A673 (cell line): ENCODE measurements at regions not wholly inside any gene's neighbourhood (a gene's known extent, or its start where the extent isn't known, plus 50 kb on each side); places are given as distances from the start of the nearest gene placed in this dataset.

Experiments used
- BruUV-seq: library from RNA; stranded (reverse); fragments of 400-500 nt; replicated peaks from 2 replicates; lab custom pipeline; 2021; lab: Mats Ljungman, UMichigan
- CTCF ChIA-PET: fragments of 300-600 bp; sonication (Branson Sonifier 250); formaldehyde crosslinking; loops from one replicate; lab custom pipeline; 2022; ENCODE audit warnings: antibody characterized with exemption; lab: Charles Lee
- POLR2A ChIA-PET: fragments of 300-600 bp; sonication (Branson Sonifier 250); formaldehyde crosslinking; loops from one replicate; lab custom pipeline; 2022; ENCODE audit warnings: antibody characterized with exemption; ENCODE audit not compliant: low non-redundant PET; lab: Charles Lee
- DNase-seq: peaks from one replicate; pipeline ENCODE4 v3.0.0-alpha.2; 2015; ENCODE audit warnings: low spot score
- H3K27ac ChIP-seq: fragments of 200-600 bp; sonication (generic); 2 replicates; pipeline ENCODE4 v1.5.1; 2016; ENCODE audit warnings: mixed run types, low read depth, mild to moderate bottlenecking, mixed read lengths, antibody characterized with exemption, low read length; ENCODE audit not compliant: poor library complexity, severe bottlenecking
- H3K27me3 ChIP-seq: fragments of 200-600 bp; sonication (generic); replicated peaks from 2 replicates; pipeline ENCODE4 v1.6.1; 2017; ENCODE audit warnings: mixed run types, low read depth, mild to moderate bottlenecking, mixed read lengths, antibody characterized with exemption, low read length; ENCODE audit not compliant: insufficient read depth, poor library complexity
- H3K36me3 ChIP-seq: fragments of 200-600 bp; sonication (generic); 2 replicates; pipeline ENCODE4 v1.6.1; 2016; ENCODE audit warnings: mixed run types, mild to moderate bottlenecking, mixed read lengths, antibody characterized with exemption, low read length; ENCODE audit not compliant: insufficient read depth, poor library complexity, severe bottlenecking
- H3K4me1 ChIP-seq: fragments of 200-600 bp; sonication (generic); 2 replicates; pipeline ENCODE4 v1.6.1; 2017; ENCODE audit warnings: mixed run types, mild to moderate bottlenecking, mixed read lengths, antibody characterized with exemption, low read length; ENCODE audit not compliant: insufficient read depth, poor library complexity, severe bottlenecking
- H3K4me3 ChIP-seq: fragments of 200-600 bp; sonication (generic); 2 replicates; pipeline ENCODE4 v1.5.1; 2016; ENCODE audit warnings: low read depth, mixed run types, mild to moderate bottlenecking, mixed read lengths, low read length; ENCODE audit not compliant: poor library complexity, severe bottlenecking
- H3K9me3 ChIP-seq: fragments of 200-600 bp; sonication (generic); 2 replicates; pipeline ENCODE4 v1.6.1; 2016; ENCODE audit warnings: mixed run types, low read depth, mild to moderate bottlenecking, mixed read lengths, antibody characterized with exemption, low read length; ENCODE audit not compliant: poor library complexity, severe bottlenecking
- CTCF ChIP-seq: fragments of 300-800, 200-600 bp; sonication (generic); conservative IDR thresholded peaks from 2 replicates; pipeline ENCODE4 v1.5.1; 2017; ENCODE audit warnings: low read depth, mild to moderate bottlenecking, antibody characterized with exemption, low read length, moderate library complexity, mixed read lengths
- EZH2 ChIP-seq: fragments of 200-600 bp; sonication (generic); IDR thresholded peaks from 2 replicates; pipeline ENCODE4 v1.6.1; 2017; ENCODE audit warnings: borderline replicate concordance, low read depth, mild to moderate bottlenecking, mixed read lengths, antibody characterized with exemption, low read length; ENCODE audit not compliant: poor library complexity, severe bottlenecking
- intact Hi-C: fragments of 100-400 bp; cut with micrococcal nuclease; formaldehyde crosslinking; loops from one replicate; pipeline ENCODE4 v1.10.0; 2022; ENCODE audit not compliant: unreplicated experiment

DNA sequence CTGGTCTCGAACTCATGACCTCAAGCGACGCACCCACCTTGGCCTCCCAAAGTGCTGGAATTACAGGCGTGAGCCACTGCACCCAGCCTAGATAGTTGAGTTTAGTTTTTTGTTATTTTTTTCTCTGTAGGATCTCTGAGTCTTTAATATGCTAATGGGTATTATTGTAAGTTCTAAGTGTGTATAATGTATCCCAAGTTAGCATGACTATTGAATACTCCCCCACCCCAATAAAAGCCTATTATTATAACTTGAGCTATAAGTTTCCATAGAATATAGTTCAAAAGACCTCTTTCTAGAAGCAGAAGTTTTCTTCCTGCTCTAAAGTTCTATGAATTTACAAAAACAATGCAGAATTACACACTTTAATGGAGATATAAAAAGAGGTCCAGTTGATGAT, 210.4 kb upstream of the MARCKS start:
- CTCF ChIA-PET, result interaction anchor here (0.7 kb wide), 1 partner anchor 1140 kb away, joined by 10 read pairs; no protein-coding TSS in a partner anchor
- TF ChIP-seq EZH2 (no peak), CTCF (no peak)

DNA sequence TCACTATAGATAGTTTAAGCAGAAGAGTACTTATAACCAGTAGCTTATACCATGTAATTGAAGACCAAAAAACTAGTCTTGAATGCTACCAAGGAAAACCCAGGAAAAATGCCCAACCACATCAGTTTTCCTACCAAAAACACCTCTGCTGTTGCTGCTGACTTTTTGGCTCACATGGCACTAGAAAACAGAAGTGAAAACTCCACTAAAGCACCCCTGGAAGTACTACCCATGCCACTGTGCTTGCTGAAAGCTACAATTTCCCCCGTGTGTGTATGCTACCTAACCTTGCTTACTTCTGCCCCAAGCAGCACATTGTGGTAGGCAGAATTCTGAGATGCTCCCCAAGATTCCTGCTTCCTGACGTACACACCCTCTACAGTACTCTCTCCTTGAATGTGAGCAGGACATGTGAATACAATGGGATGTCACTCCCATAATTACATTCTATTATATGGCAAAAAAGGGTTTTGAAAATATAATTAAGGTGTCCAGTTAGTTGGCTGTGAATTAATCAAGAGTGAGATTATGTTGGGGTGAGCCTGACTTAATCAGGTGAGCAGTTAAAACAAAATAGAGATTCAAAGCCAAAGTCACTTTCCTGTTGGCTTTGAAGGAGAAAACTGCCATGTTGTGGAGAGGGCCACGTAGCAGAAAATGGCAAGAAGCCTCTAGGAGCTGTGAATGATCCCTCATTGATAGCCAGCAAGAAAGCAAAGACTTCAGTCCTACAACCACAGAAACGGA, 209.8 kb upstream of the MARCKS start:
- H3K27me3 ChIP-seq, result no peaks in the 10 kb centered on the region
- POLR2A ChIA-PET, result no interaction called here
- DNase-seq, result no peak
- H3K4me1 ChIP-seq, result no peaks in the 10 kb centered on the region
- no peaks in the 10 kb centered on the region for H3K9me3 ChIP-seq
- no peak for TF ChIP-seq CTCF
- TF ChIP-seq EZH2, result no peak
- intact Hi-C loops, result no loop called here
- BruUV-seq, result no TSS peak
- no peak overlapping the region for H3K4me3 ChIP-seq
- CTCF ChIA-PET, result no interaction called here
- H3K27ac ChIP-seq, result no peak overlapping the region
- H3K36me3 ChIP-seq, result no peaks in the 10 kb centered on the region

More for the DNA sequence above, 210.4 kb upstream of the MARCKS start:
- Histone ChIP-seq H3K27me3 (no peaks in the 10 kb centered on the region), H3K27ac (no peak overlapping the region), H3K4me3 (no peak overlapping the region), H3K4me1 (no peaks in the 10 kb centered on the region), H3K9me3 (no peaks in the 10 kb centered on the region), H3K36me3 (no peaks in the 10 kb centered on the region)
- BruUV-seq, result no TSS peak
- no peak for DNase-seq
- intact Hi-C loops, result no loop called here
- POLR2A ChIA-PET, result no interaction called here

- BruUV-seq, result no TSS peak
- ChIA-PET CTCF (no interaction called here), POLR2A (no interaction called here)
- intact Hi-C loops, result no loop called here
- Histone ChIP-seq H3K4me1 (no peaks in the 10 kb centered on the region), H3K4me3 (no peak overlapping the region), H3K36me3 (no peaks in the 10 kb centered on the region), H3K9me3 (no peaks in the 10 kb centered on the region), H3K27me3 (no peaks in the 10 kb centered on the region), H3K27ac (no peak overlapping the region)
- TF ChIP-seq CTCF, result no peak
- no peak for TF ChIP-seq EZH2
- DNase-seq, result no peak
Measured at GRCh38 chr6:113648698-113649097, 208.4 kb upstream of the MARCKS start.
